ENCODE measurements at regions not wholly inside any gene's neighbourhood (a gene's known extent, or its start where the extent isn't known, plus 50 kb on each side); places are given as distances from the start of the nearest gene placed in this dataset.

GRCh38 chr6:94289131-94289530 lies 869.8 kb upstream of the EPHA7 start:
- TF ChIP-seq, protein P1, sequence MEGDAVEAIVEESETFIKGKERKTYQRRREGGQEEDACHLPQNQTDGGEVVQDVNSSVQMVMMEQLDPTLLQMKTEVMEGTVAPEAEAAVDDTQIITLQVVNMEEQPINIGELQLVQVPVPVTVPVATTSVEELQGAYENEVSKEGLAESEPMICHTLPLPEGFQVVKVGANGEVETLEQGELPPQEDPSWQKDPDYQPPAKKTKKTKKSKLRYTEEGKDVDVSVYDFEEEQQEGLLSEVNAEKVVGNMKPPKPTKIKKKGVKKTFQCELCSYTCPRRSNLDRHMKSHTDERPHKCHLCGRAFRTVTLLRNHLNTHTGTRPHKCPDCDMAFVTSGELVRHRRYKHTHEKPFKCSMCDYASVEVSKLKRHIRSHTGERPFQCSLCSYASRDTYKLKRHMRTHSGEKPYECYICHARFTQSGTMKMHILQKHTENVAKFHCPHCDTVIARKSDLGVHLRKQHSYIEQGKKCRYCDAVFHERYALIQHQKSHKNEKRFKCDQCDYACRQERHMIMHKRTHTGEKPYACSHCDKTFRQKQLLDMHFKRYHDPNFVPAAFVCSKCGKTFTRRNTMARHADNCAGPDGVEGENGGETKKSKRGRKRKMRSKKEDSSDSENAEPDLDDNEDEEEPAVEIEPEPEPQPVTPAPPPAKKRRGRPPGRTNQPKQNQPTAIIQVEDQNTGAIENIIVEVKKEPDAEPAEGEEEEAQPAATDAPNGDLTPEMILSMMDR (IDR thresholded peaks at IDR 0.05), result no peak
- no peak for TF ChIP-seq POLR2A (IDR thresholded peaks at IDR 0.05)

Data from thyroid gland (tissue), 4 donors.